HPDE6-E6E7 (cell line): ENCODE measurements at regions not wholly inside any gene's neighbourhood (a gene's known extent, or its start where the extent isn't known, plus 50 kb on each side); places are given as distances from the start of the nearest gene placed in this dataset.
"Not testable (repeated sequence)": the region's sequence is repeated elsewhere in the genome, so short reads cannot be mapped to it uniquely, and the experiment has no call there.

Experiments
- DNase-seq: peaks from one replicate; pipeline ENCODE4 v3.0.0; 2011; ENCODE audit warnings: missing footprints; ENCODE audit errors: extremely low spot score

DNA sequence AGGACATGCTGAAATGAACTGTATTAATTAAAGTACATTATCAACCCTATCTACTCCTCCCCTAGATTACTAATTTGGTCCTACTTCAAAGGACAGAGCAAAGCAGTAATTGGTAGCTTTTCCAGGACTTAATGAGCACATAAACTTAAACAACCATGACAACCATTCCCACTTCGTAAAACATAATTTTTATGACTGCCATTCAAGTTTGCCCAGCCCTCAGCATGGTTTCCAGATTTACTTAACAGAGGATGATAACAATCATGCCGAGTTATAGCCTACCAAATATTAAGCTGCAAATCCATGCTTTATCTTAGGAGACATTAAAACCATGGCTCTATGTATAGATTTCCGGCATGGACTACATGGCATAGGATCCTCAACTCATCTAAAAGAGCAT, 401.1 kb upstream of the CHAC2 start:
- DNase-seq, result no peak

DNA sequence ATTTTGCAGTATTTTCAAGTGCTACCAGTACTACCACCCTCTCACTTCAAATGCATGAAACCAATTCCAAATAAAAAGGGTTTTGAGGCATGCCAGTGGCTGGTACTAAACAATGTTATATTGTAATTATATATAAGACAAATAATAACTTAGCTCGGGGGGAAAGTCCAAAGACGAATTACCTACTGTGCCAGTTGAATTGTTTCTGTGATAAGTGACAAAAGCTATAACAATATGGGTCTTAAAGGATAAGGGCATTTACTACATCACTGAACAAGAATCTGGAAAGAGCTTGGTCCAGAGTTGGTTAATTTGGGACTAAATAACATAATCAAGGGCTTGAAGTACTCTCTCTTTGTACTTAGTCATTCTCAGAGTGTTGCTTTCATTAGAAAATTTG, 404.7 kb upstream of the CHAC2 start:
- DNase-seq, result no peak

DNA sequence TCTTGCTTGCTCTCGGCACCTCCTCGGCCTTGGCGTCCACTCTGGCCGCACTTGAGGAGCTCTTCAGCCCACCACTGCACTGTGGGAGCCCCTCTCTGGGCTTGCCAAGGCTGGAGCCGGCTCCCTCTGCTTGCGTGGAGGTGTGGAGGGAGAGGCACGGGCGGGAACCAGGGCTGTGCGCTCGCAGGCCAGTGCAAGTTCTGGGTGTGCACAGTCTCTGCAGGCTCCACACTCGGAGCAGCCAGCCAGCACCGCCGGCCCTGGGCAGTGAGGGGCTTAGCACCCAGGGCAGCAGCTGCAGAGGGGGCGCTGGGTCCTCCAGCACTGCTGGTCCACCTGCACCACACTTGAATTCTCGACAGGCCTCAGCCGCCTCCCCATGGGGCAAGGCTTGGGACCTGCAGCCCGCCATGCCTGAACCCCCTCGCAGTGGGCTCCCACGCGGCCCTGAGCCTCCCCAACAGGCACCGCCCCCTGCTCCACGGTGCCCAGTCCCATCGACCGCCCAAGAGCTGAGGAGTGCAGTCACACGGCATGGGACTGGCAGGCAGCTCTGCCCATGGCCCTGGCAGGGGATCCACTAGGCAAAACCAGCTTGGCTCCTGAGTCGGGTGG, 411.2 kb upstream of the CHAC2 start:
- no peak for DNase-seq

DNA sequence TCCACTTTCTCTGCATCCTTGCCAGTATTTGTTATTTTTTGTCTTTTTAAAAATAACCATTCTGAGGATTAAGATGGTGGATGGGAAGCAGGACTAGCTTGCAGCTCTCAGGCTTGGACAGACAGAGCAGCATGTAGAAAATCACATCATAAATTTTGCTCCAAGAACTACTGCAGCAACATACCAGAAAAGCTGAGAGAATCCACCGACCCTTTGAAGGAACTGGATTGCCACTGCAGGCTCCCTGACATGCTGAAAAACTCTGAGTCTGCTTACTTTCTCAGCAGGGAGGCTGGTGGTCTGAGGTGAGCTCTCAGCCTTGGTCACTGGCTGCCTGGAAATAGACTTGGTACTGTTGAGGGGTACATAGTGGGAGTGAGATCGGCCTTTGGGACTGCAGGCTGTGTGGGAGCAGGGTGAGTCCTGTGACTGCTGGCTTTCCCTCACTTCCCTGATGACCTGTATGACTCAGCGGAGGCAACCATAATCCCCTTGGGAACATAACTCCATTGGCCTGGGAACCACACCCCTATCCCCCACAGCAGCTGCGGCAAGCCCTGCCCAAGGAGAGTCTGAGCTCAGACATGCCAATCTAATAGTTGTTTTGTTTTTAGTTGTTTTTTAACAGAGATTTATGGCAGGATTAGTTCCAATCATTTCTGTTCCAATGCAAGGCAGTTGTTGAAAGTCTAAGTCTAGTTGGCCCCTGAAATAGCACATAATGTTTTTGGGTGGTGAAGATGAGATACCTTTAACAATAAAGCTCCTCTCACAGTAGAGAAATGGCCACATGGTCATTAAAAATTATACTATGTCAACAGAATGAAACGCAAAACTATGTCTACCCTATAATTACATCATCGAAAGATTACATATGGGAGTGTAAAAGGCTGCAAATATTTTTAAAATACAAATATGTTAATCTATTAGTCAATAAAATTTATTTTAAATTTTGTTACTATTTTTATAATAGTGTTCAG, 414.2 kb upstream of the CHAC2 start:
- peak; percentile 2 for DNase-seq

DNA sequence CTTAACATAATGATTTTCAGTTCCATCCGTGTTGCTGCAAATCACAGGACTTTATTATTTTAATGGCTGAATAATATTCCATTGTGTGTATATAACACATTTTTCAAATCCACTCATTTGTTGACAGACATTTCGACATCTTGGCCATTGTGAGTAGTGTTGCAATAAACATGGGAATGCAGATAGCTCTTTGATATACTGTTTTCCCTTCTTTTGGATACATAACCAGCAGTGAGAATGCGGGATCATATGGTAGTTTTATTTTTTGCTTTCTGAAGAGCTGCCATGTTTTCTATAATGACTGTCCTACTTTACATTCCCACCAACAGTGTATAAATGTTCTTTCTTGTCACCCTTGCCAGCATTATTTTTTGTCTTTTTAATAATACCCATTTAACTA, 420.3 kb upstream of the CHAC2 start:
- DNase-seq, result no peak

DNA sequence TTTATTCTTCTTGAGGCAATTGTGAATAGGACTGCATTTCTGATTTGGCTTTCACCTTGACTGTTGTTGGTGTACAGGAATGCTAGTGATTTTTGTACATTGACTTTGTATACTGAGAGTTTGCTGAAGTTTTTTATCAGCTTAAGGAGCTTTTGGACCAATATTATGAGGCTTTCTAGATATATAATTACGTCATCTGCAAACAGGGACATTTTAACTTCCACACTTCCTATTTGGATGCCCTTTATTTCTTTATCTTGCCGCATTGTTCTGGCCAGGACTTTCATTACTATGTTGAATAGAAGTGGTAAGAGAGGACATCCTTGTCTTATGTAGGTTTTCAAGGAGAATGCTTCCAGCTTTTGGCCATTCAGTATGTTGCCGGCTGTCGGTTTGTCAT, 425.4 kb upstream of the CHAC2 start:
- no peak for DNase-seq

DNA sequence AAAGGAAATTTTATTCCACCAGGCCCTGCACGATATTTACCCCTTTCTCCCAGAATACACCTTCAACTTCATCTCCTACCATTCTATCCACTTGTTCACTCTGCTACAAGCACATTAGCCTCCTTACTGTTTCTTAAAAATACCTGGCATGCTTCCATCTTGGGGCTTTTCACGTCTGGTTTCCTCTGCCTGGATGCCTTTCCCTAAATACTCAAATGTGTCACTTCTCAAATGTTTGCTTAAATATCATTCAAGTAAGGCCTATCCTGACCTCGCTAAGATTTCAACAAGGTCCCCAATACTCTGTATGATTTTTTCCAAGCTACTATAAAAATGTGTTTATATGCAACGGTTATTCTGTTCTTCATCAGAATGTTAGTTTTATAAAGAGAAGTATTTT, 433.0 kb upstream of the CHAC2 start:
- DNase-seq, result no peak

DNA sequence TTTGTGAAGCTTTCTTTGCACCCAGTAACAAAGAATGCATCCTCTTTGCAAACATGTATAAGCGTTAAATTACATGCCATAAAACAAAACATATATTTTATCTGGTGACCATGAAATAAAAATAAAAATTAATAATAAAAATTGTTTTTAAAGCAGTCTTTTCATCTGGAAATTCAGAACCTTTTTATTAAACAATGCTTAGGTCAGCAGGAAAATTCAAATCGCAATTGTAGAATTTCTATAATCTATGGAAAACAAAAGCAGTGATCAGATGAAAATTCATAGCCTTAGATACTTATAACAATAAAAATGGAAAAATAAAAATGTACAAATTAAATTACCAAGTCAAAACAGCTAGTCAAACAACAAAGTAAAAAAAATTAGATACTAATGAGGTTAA, 435.9 kb upstream of the CHAC2 start:
- DNase-seq, result no peak

DNA sequence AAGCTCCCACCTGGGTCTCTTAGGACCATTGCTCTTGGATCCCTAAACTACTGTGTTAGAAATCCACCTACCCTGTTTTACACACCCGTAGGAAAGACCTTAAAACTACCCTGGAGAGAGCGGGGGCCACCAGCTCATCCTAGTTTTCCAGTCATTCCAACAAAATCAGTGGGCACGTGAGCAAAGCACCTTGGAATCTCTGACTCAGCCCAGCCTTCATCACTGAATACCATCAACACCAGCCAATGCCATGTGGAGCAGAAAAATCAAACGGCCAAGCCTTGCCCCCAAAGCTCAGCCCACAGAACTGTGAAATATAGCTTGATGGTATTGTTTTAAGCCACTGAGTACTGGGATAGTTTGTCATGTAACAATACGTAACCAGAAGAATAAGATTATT, 449.7 kb upstream of the CHAC2 start:
- no peak for DNase-seq

DNA sequence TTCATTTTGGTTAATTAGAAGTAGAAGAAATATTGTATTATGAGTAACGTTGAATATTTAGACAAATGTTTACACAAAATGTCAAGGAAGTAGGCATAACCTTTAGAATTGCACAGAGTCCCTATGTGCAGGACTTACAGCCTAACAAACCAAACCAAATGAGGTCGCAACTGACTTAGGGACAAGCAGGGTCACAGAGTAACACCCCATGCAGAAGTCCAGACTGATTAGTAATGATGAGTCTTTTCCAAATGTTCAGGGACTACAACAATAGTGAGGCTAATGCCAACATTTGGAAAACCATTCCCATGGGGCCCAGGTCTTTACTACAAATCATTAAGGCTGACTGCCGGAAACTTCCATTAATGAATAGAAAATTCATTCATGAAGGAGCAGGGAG, 452.5 kb upstream of the CHAC2 start:
- DNase-seq, result no peak

DNA sequence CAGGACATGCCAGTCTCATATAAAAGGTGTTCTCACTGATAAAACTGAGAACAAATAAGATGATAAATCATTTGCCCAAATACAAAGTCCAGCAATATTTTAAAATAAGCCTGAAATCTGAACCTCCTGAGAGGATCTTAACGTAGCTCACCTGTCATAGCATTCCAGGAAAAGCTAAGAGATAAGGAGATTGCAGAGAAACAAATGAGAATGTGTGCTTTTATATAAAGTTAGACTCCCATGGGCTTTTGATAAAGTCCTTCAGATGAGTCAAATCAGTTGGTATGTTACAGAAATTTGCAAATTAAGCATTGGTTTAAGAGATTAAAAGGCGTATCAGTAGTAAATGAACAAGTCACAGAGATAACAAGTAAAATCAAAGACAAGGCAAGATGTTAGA, 452.9 kb upstream of the CHAC2 start:
- no peak for DNase-seq

DNA sequence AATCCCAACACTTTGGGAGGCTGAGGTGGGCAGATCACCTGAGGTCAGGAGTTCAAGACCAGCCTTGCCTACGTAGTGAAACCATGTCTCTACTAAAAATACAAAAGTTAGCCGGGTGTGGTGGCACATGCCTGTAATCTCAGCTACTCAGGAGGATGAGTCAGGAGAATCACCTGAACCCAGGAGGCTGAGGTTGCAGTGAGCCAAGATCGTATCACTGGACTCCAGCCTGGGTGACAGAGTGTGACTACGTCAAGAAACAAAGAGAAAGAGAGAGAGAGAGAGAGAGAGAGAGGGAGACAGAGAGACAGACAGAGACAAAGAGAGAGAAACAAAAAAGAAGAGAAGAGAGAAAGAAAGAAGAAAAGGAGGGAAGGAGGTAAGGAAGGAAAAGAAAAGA, 454.0 kb upstream of the CHAC2 start:
- DNase-seq, result not testable (repeated sequence)

DNA sequence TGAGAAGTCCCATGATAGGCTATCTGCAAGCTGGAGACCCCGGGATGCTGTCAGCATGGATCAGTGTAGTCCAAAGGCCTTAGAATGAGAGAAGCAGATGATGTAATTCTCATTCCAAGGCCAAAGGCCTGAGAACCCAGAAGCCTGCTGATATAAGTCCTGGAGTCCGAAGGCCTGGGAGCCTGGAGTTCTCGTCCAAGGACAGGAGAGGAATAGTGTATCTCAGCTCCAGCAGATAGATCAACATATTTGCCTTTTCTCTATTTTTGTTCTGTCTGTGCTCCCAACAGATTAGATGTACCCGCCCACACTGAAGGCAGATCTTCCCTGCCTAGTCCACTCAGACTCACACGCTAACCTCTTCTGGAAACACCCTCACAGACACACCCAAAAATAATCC, 454.9 kb upstream of the CHAC2 start:
- no peak for DNase-seq

DNA sequence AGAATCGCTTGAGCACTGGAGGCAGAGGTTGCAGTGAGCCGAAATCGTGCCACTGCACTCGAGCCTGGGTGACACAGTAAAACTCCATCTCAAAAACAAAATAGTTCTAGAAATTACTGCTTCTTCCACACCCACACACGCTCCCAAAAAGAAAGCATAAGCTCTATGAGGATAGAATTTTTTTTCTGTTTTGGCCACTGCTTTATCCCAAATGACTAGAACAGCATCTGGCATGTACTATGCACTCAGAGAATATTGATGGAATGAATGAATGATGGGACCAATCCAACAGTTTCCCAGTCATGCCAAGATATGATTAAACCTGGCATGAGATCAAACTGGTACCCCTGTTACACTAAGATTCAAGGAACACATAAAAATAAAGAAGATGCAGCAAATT, 455.4 kb upstream of the CHAC2 start:
- no peak for DNase-seq

DNA sequence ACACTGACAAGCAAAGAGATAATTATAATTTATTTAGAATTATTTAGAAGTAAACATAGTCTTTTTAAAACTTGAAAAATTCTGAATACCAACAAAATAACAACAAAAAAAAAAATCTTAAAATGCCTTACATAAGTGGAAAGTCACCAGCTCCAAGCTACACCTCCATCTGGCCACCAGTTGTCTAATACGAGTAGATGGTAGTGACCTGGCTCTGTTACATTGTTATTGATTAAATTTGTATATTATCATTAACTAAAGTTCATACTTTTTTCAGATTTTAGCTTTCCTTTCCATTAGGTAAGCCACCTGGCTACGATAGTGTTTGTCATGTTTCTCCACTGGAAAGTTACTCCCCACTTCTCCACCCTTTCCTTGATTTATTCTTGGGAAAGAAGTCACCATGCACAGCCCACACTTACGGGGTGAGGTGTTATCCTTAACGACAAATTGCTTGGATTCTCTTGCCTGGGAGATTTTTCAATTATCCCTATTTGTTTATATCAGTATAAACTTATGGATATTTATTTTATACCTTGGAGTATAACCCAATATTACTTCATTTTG, 464.5 kb upstream of the CHAC2 start:
- DNase-seq, result no peak

DNA sequence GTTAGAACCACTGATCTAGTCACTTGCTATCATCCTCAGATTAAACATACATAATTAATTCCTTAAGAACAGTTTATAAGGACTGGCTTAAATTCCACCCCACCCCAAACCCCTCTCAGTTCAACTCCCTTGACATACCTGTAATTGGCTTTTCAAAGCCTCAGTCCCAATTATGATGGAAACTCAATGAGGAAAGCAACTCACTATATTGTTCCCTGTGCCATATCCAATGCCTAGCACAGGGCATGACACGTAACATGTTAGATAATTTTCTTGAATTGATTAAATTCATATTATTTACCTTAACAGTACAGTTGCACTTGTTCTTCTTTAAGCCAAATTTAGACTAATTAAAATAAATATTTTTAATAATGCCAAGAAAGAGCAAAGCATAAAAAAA, 465.1 kb upstream of the CHAC2 start:
- DNase-seq, result no peak

DNA sequence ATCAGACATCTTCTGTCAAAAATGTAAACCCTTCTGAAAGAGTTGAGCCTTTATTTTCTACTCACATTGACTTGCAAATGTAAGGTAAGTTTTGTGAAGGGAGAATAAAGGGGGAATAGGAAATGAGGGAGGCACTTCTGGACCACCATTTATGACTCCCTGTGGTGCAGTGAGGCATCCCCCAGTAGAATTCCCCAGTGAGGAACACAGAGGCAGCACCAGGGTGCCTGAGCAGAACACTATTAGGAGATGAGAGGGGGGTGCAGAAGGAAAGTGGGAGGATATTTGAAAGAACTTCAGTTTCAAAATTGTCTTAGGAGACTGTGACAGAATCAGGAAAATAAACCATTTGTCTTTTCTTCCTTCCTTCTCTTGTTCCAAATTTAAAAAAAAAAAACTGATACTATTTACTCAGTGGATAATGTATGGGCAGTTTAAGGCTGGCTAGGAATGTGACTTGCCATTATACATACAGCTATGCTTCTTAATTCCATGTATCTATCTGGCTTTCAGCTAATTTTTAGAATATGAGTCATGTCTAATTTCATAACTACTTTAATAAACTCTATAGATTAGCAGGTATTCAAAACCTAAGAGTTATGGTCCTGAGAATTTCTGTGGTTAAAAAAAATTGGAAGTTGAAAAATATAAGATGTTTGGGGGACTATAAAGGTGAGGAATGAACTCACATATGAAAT, 478.1 kb upstream of the CHAC2 start:
- no peak for DNase-seq

DNA sequence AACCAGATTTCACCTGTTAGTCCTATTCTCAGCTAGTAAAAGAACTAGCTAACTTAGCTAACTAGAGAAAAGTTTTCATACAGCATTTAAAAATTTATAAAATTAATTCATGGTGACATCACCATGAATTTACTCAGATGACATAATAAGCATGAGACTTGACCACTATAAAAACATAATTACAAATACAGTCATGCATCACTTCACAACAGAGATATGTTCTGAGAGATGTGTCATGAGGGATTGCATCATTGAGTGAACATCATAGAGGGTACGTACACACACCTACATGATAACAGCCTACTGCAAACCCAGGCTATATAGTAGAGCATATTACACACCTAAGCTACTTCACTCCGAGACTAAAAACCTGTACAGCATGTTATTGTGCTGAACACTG, 481.3 kb upstream of the CHAC2 start:
- DNase-seq, result no peak

DNA sequence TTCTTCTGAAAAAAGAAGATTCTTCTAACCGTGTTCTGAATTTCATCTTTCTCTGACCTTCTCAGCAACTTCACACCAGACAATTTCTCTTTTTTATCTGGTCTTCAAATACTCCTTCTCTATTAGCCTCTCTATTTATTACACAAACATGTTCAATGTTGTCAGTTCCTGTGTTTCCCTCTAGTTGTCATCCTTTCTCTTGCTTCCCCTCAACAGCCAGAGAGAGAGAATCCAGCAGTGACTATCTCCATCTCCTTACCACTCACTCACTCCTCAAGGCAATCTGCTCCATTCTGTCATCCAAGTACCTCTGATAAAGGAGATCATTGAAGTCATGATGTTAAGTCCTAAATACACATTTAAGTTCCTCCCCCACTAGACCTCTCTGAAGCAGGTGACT, 491.9 kb upstream of the CHAC2 start:
- DNase-seq, result no peak

DNA sequence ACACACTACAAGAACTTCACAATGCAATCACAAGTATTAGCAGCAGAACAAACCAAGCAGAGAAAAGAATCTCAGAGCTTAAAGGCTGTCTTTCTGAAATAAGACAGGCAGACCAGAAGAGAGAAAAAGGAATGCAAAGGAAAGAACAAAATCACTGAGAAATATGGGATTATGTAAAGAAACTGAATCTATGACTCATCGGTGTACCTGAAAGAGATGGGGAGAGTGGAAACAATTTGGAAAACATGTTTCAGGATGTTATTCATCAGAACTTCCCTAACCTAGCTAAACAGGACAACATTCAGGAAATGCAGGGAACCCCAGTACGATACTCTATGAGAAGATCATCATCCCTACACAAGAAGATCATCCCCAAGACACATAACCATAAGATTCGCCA, 499.0 kb upstream of the CHAC2 start:
- DNase-seq, result no peak

DNA sequence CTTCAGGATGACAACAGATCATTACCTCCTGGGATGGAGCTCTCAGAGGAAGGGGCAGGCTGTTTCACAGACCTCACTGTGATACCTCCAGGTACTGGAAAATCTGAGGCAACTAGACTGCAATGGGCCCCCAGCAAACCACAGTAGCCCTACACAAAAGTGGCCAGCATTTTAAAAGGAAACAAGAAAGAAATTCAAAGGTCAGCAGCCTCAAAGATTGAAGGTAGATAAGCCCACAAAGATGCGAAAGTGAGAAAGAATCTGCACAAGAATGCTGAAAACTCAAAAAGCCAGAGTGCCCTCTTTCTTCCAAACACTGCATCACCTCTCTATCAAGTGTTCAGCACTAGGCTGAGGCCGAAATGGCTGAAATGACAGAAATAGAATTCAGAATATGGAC, 499.5 kb upstream of the CHAC2 start:
- no peak for DNase-seq

DNA sequence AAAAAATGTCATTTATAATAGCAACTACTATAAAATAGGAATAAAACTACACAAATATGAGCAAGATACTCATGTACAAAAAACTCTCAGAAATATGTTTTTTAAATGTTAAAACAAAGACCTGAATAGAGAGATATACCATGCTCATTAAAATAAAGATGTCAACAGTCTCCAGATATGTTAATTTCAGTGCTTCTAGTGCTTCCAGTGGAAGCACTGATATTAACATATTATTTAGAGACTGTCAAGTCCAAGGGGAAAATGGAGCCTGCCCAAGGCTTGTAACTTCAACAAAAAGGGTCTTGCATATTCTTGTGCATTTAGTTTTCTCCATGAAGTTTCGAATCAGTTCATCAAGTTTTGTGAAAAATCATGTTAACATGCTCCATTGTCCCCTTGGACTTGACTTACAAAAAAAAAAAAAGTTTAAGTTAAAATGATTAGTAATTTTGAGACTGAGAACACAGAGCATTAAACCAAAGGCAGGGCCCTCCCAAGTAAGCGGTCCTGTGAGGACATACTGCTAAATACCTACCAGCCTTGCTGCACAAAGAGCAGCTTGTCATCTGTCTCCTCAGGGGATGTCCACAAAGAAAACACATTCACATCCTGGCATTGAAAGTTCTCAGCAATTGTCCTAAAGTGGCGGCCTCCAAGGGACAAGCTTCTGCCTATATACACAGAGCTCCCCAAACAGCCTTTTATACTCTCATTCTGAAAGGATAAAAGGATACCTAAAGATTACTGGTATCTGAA, 501.9 kb upstream of the CHAC2 start:
- DNase-seq, result no peak
